LNCAP (cell line): ENCODE measurements at regions not wholly inside any gene's neighbourhood (a gene's known extent, or its start where the extent isn't known, plus 50 kb on each side); places are given as distances from the start of the nearest gene placed in this dataset.

ENCODE experiments used
- CTCF ChIP-seq: fragments of 450-650 bp; IDR thresholded peaks from 2 replicates; pipeline ENCODE4 v1.5.1; 2017; ENCODE audit warnings: mild to moderate bottlenecking

GRCh38 chr10:29069941-29070340 lies 218.9 kb upstream of the LYZL1 start:
- no peak for TF ChIP-seq CTCF

- no peak for TF ChIP-seq CTCF
Measured at GRCh38 chr10:29078919-29079318, 210.0 kb upstream of the LYZL1 start.

GRCh38 chr10:29081231-29081630 lies 207.6 kb upstream of the LYZL1 start:
- TF ChIP-seq CTCF, result no peak

- TF ChIP-seq CTCF, result no peak
Measured at GRCh38 chr10:29081951-29082685, 206.8 kb upstream of the LYZL1 start.

- no peak for TF ChIP-seq CTCF
Measured at GRCh38 chr10:29083096-29083495, 205.8 kb upstream of the LYZL1 start.

- TF ChIP-seq CTCF, result no peak
Measured at GRCh38 chr10:29084681-29085307, 204.1 kb upstream of the LYZL1 start.

- no peak for TF ChIP-seq CTCF
Measured at GRCh38 chr10:29089091-29089490, 199.8 kb upstream of the LYZL1 start.
